Transverse colon (tissue), 4 donors: ENCODE measurements at regions not wholly inside any gene's neighbourhood (a gene's known extent, or its start where the extent isn't known, plus 50 kb on each side); places are given as distances from the start of the nearest gene placed in this dataset.

Experiments
- DNase-seq: peaks from one replicate; pipeline ENCODE4 v3.0.0-alpha.2; 2019
- H3K27ac ChIP-seq, 4 donors: fragments of 200-600 bp; sonication (generic); 2 replicates each; pipeline ENCODE4 v1.5.1; 2016 to 2018; ENCODE audit warnings: inconsistent platforms in 4 of 4
- H3K27me3 ChIP-seq: fragments of 200-600 bp; sonication (generic); 2 replicates; pipeline ENCODE4 v1.5.1; 2017; ENCODE audit warnings: inconsistent platforms
- H3K36me3 ChIP-seq, 4 donors: fragments of 200-600 bp; sonication (generic); 2 replicates each; pipeline ENCODE4 v1.5.1; 2017 to 2019; ENCODE audit warnings: inconsistent platforms in 4 of 4
- H3K4me1 ChIP-seq, 4 donors: fragments of 200-600 bp; sonication (generic); 2 replicates each; pipeline ENCODE4 v1.5.1; 2017 to 2020; ENCODE audit warnings: inconsistent platforms in 4 of 4
- H3K4me3 ChIP-seq, 4 donors: fragments of 200-600 bp; sonication (generic); 1 replicate in 1 of 4; 2 replicates in 3 of 4; pipeline versions ENCODE4 v1.5.1 to v1.6.1; 2017 to 2019; ENCODE audit warnings: inconsistent platforms in 4 of 4
- H3K9me3 ChIP-seq, 2 donors: fragments of 200-600 bp; sonication (generic); 2 replicates each; pipeline ENCODE4 v1.5.1; 2017 to 2019; ENCODE audit warnings: inconsistent platforms in 2 of 2
- CTCF ChIP-seq, 5 experiments: fragments of 200-600 bp in 3 of 5; fragments of 450-650 bp in 2 of 5; sonication (generic) in 3 of 5; IDR thresholded peaks; 1 replicate in 2 of 5; 2 replicates in 3 of 5; pipeline ENCODE4 v1.5.1; 2016 to 2017; ENCODE audit warnings: antibody characterized with exemption in 5 of 5, inconsistent platforms in 3 of 5, mild to moderate bottlenecking in 2 of 5, moderate library complexity in 1 of 5
- EP300 ChIP-seq: sonication (generic); formaldehyde crosslinking; IDR thresholded peaks from one replicate; pipeline ENCODE4 v1.6.1; 2017; ENCODE audit warnings: antibody characterized with exemption, low read depth
- POLR2A ChIP-seq: fragments of 450-650 bp; IDR thresholded peaks from one replicate; pipeline ENCODE4 v1.6.1; 2016; ENCODE audit warnings: antibody characterized with exemption, mild to moderate bottlenecking, moderate library complexity
- POLR2AphosphoS5 ChIP-seq, 3 donors: sonication (generic); formaldehyde crosslinking; IDR thresholded peaks; one replicate each; pipeline ENCODE4 v1.6.1; 2016; ENCODE audit warnings: antibody characterized with exemption in 3 of 3
- WGBS, 2 donors: methylation state at CpG; one replicate each; pipeline ENCODE4 v1.1.5; 2018; ENCODE audit warnings: low coverage in 1 of 2; 5-methylcytosine and 5-hydroxymethylcytosine counted together
- in situ Hi-C, 4 donors: fragments of 200-750 bp; cut with MboI; loops; one replicate each; pipeline versions ENCODE4 v1.15.0 to v1.15.1; 2017; ENCODE audit warnings: low sequenced_read_pairs in 3 of 4, low pct_ligation_motif_present in 1 of 4, low pct_unique_long_range_greater_than_20kb in 1 of 4
- intact Hi-C: fragments of 100-400 bp; cut with DNase I; formaldehyde crosslinking; loops from one replicate; pipeline ENCODE4 v1.15.1; 2023; ENCODE audit warnings: low total_unique reads

- no peak for TF ChIP-seq POLR2A
- TF ChIP-seq EP300: no peak
- TF ChIP-seq CTCF (IDR thresholded peaks at IDR 0.05): no peak
- no peak for TF ChIP-seq POLR2AphosphoS5 (IDR thresholded peaks at IDR 0.05)
- no peak overlapping the region for H3K4me3 ChIP-seq
- H3K9me3 ChIP-seq: no peaks in the 10 kb centered on the region
- in situ Hi-C loops: loop anchor here (10.0 to 25.0 kb wide), 3 partner anchors 283 to 341 kb away; partner anchors contain the start of gene ENGASE (in 2 of the 4)
- intact Hi-C loops: loop anchor here (10.0 kb wide), 1 partner anchor 309 kb away; no protein-coding TSS in a partner anchor
- no peaks in the 10 kb centered on the region for H3K36me3 ChIP-seq
- WGBS, 2 donors: 63% methylated on average over 10 of the region's 13 CpGs; no CpG with 5 or more reads in 1 of the 2 donors
- peaks cover 0 to under 1% (median 0%) of the 10 kb centered on the region in 4 donors for H3K4me1 ChIP-seq
- DNase-seq: no peak
- H3K27me3 ChIP-seq: peaks cover 53% of the 10 kb centered on the region
- no peak overlapping the region for H3K27ac ChIP-seq
Measured at GRCh38 chr17:79395545-79395944, 215.3 kb downstream of the RBFOX3 start.

DNA sequence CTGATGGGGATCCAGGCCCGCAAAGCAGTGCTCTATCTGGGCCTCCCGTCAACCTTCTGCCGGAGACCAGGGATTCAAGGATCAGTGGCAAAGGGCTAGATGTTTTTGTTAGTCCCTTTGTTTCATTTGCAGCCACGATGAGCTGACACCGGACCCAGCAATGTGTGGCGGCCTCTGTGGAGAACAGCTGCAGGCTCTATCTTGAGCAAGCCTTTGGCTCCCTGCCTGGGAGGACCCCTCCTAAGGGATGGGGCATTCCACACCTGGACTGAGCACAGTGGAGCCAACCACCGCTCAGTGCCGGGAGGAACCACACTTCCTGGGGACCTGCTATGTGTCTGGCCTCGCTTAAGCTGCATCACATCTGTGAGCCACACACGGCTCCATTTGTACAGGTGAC is 215.8 kb downstream of the RBFOX3 start:
- H3K4me1 ChIP-seq: no peaks in the 10 kb centered on the region
- peaks cover 52% of the 10 kb centered on the region for H3K27me3 ChIP-seq
- no peaks in the 10 kb centered on the region for H3K36me3 ChIP-seq
- intact Hi-C loops (loop anchor here (10.0 kb wide), 1 partner anchor 310 kb away; no protein-coding TSS in a partner anchor), in situ Hi-C loops (loop anchor here (10.0 to 25.0 kb wide), 3 partner anchors 283 to 340 kb away; partner anchors contain the start of gene ENGASE (in 2 of the 4))
- TF ChIP-seq POLR2A (no peak), POLR2AphosphoS5 (IDR thresholded peaks at IDR 0.05) (no peak), CTCF (IDR thresholded peaks at IDR 0.05) (no peak), EP300 (no peak)
- DNase-seq: no peak
- H3K27ac ChIP-seq: no peak overlapping the region
- H3K4me3 ChIP-seq: no peak overlapping the region
- no peaks in the 10 kb centered on the region for H3K9me3 ChIP-seq
- WGBS, 2 donors: 40 to 61% methylated on average over 1 to 9 of the region's 10 CpGs

GRCh38 chr17:79393358-79394052 is 217.3 kb downstream of the RBFOX3 start:
- Histone ChIP-seq H3K27ac (no peak overlapping the region), H3K4me1 (no peaks in the 10 kb centered on the region), H3K4me3 (no peak overlapping the region), H3K9me3 (no peaks in the 10 kb centered on the region), H3K27me3 (peaks cover 50% of the 10 kb centered on the region), H3K36me3 (no peaks in the 10 kb centered on the region)
- TF ChIP-seq EP300: no peak
- TF ChIP-seq CTCF (IDR thresholded peaks at IDR 0.05): peak; percentile 75 to 92 (median 87)
- TF ChIP-seq POLR2AphosphoS5 (IDR thresholded peaks at IDR 0.05): no peak
- TF ChIP-seq POLR2A: no peak
- peak; percentile 80 for DNase-seq
- WGBS, 2 donors: 50% methylated on average over 30 of the region's 31 CpGs; no CpG with 5 or more reads in 1 of the 2 donors
- in situ Hi-C loops (loop anchor here (10.0 to 25.0 kb wide), 3 partner anchors 281 to 339 kb away; partner anchors contain the start of gene ENGASE (in 2 of the 4)), intact Hi-C loops (loop anchor here (5.0 to 10.0 kb wide), 2 partner anchors 306 to 311 kb away; no protein-coding TSS in a partner anchor)

GRCh38 chr17:79392598-79392997 is 218.3 kb downstream of the RBFOX3 start:
- intact Hi-C loops: loop anchor here (5.0 to 10.0 kb wide), 2 partner anchors 305 to 312 kb away; no protein-coding TSS in a partner anchor
- H3K4me3 ChIP-seq: no peak overlapping the region
- H3K9me3 ChIP-seq: no peaks in the 10 kb centered on the region
- 88 to 100% methylated on average over 1 to 5 of the region's 5 CpGs for WGBS, 2 donors
- DNase-seq: no peak
- peaks cover 43% of the 10 kb centered on the region for H3K27me3 ChIP-seq
- no peaks in the 10 kb centered on the region for H3K4me1 ChIP-seq
- no peak overlapping the region for H3K27ac ChIP-seq
- in situ Hi-C loops: loop anchor here (10.0 to 25.0 kb wide), 3 partner anchors 280 to 338 kb away; partner anchors contain the start of gene ENGASE (in 2 of the 4)
- no peaks in the 10 kb centered on the region for H3K36me3 ChIP-seq
- TF ChIP-seq CTCF (IDR thresholded peaks at IDR 0.05) (no peak), POLR2A (no peak), POLR2AphosphoS5 (IDR thresholded peaks at IDR 0.05) (no peak)
